IMR-90 (cell line): ENCODE measurements at regions not wholly inside any gene's neighbourhood (a gene's known extent, or its start where the extent isn't known, plus 50 kb on each side); places are given as distances from the start of the nearest gene placed in this dataset.

ENCODE experiments used
- ATAC-seq: fragments of 200-7000 bp; cut with Tn5 transposase; 2 replicates; pipeline ENCODE4 v1.9.1; 2020; ENCODE audit warnings: low read depth, mild to moderate bottlenecking, moderate library complexity
- BruUV-seq: library from RNA; stranded (reverse); fragments of 400-500 nt; replicated peaks from 2 replicates; lab custom pipeline; 2021; lab: Mats Ljungman, UMichigan
- CTCF ChIA-PET: fragments of 300-600 bp; formaldehyde crosslinking; extraction: SDS; loops from one replicate; lab custom pipeline; 2021; ENCODE audit warnings: antibody characterized with exemption; lab: Yijun Ruan, JAX
- POLR2A ChIA-PET: fragments of 300-600 bp; sonication (Branson Sonifier 250); formaldehyde crosslinking; loops from one replicate; lab custom pipeline; 2022; ENCODE audit warnings: antibody characterized with exemption; ENCODE audit not compliant: unreplicated experiment; lab: Charles Lee
- DNase-seq: peaks from one replicate; pipeline ENCODE4 v3.0.0; 2013
- H2AFZ ChIP-seq: replicated peaks from 2 replicates; pipeline ENCODE3; 2013; ENCODE audit warnings: low read length, mild to moderate bottlenecking; ENCODE audit not compliant: poor library complexity
- H2AK5ac ChIP-seq: 2 replicates; pipeline ENCODE4 v1.6.1; 2013; ENCODE audit warnings: low read depth, low read length, inconsistent platforms
- H2AK9ac ChIP-seq: replicated peaks from 2 replicates; pipeline ENCODE3; 2013; ENCODE audit warnings: mild to moderate bottlenecking, low read depth, low read length, moderate library complexity; ENCODE audit not compliant: poor library complexity
- H2BK120ac ChIP-seq: 2 replicates; pipeline ENCODE4 v1.6.1; 2013; ENCODE audit warnings: low read depth, low read length, inconsistent platforms
- H2BK15ac ChIP-seq: 3 replicates; pipeline ENCODE4 v1.6.1; 2013; ENCODE audit warnings: low read depth, low read length, inconsistent platforms
- H2BK20ac ChIP-seq: 2 replicates; pipeline ENCODE4 v1.6.1; 2013; ENCODE audit warnings: low read depth, mild to moderate bottlenecking, inconsistent platforms, low read length, moderate library complexity
- H2BK5ac ChIP-seq: 2 replicates; pipeline ENCODE4 v1.6.1; 2013; ENCODE audit warnings: mild to moderate bottlenecking, low read depth, low read length, inconsistent platforms; ENCODE audit not compliant: poor library complexity, severe bottlenecking
- H3K14ac ChIP-seq: replicated peaks from 2 replicates; pipeline ENCODE4 v1.6.1; 2013; ENCODE audit warnings: low read depth, low read length, inconsistent platforms
- H3K18ac ChIP-seq: 2 replicates; pipeline ENCODE4 v1.6.1; 2013; ENCODE audit warnings: low read depth, low read length, control low read depth
- H3K23ac ChIP-seq: 2 replicates; pipeline ENCODE4 v1.6.1; 2013; ENCODE audit warnings: low read depth, low read length, inconsistent platforms
- H3K27ac ChIP-seq: 2 replicates; pipeline ENCODE4 v1.5.1; 2013; ENCODE audit warnings: mild to moderate bottlenecking, control low read depth, low read length; ENCODE audit not compliant: insufficient read depth
- H3K27me3 ChIP-seq: 2 replicates; pipeline ENCODE4 v1.6.1; 2013; ENCODE audit warnings: low read length; ENCODE audit not compliant: control insufficient read depth, insufficient read depth
- H3K36me3 ChIP-seq: 2 replicates; pipeline ENCODE4 v1.6.1; 2013; ENCODE audit warnings: low read length, mixed read lengths; ENCODE audit not compliant: control insufficient read depth, insufficient read depth
- H3K4ac ChIP-seq: 2 replicates; pipeline ENCODE4 v1.6.1; 2013; ENCODE audit warnings: low read depth, low read length, inconsistent platforms
- H3K4me1 ChIP-seq: 2 replicates; pipeline ENCODE4 v1.6.1; 2013; ENCODE audit warnings: low read length, mixed read lengths; ENCODE audit not compliant: control insufficient read depth, insufficient read depth
- H3K4me2 ChIP-seq: 2 replicates; pipeline ENCODE4 v1.6.1; 2013; ENCODE audit warnings: low read depth, mild to moderate bottlenecking, control low read depth, low read length, moderate library complexity
- H3K4me3 ChIP-seq: 2 replicates; pipeline ENCODE4 v1.5.1; 2013; ENCODE audit warnings: low read depth, mild to moderate bottlenecking, control low read depth, low read length, moderate library complexity; ENCODE audit not compliant: insufficient read depth
- H3K56ac ChIP-seq: 2 replicates; pipeline ENCODE4 v1.6.1; 2013; ENCODE audit warnings: low read length, inconsistent platforms; ENCODE audit not compliant: insufficient read depth; ENCODE audit errors: extremely low read depth
- H3K79me1 ChIP-seq, 2 experiments: 2 replicates each; pipeline ENCODE4 v1.6.1; 2013; ENCODE audit warnings: low read length in 2 of 2, inconsistent platforms in 1 of 2, low read depth in 1 of 2
- H3K9ac ChIP-seq: 2 replicates; pipeline ENCODE4 v1.6.1; 2013; ENCODE audit warnings: low read depth, low read length, control low read depth
- H3K9me1 ChIP-seq: 2 replicates; pipeline ENCODE4 v1.6.1; 2013; ENCODE audit warnings: low read length, inconsistent platforms; ENCODE audit not compliant: insufficient read depth
- H3K9me3 ChIP-seq: 2 replicates; pipeline ENCODE4 v1.6.1; 2013; ENCODE audit warnings: low read length; ENCODE audit not compliant: control insufficient read depth, insufficient read depth
- H4K20me1 ChIP-seq: 2 replicates; pipeline ENCODE4 v1.6.1; 2013; ENCODE audit warnings: low read length, inconsistent platforms; ENCODE audit not compliant: insufficient read depth
- H4K5ac ChIP-seq: 2 replicates; pipeline ENCODE4 v1.6.1; 2013; ENCODE audit warnings: mild to moderate bottlenecking, low read depth, low read length, control low read depth
- H4K8ac ChIP-seq, 2 experiments: 2 replicates each; pipeline ENCODE4 v1.6.1; 2013; ENCODE audit warnings: low read depth in 2 of 2, low read length in 2 of 2, control low read depth in 1 of 2, inconsistent platforms in 1 of 2
- H4K91ac ChIP-seq: 2 replicates; pipeline ENCODE4 v1.6.1; 2013; ENCODE audit warnings: low read depth, low read length, inconsistent platforms; ENCODE audit not compliant: insufficient read depth
- CHD1 ChIP-seq: IDR thresholded peaks from 2 replicates; pipeline ENCODE4 v1.6.1; 2012; ENCODE audit warnings: low read depth, low read length, improper control_type of control experiment
- SMC3 ChIP-seq: fragments of 150-350 bp; IDR thresholded peaks from 2 replicates; pipeline ENCODE4 v1.6.1; 2016; ENCODE audit warnings: low read depth, mild to moderate bottlenecking, antibody characterized with exemption, low read length, moderate library complexity
- WGBS, 2 experiments: methylation state at CpG; one replicate each; pipeline versions ENCODE4 v1.1.5 to v1.1.7; 2013; ENCODE audit warnings: missing lambda C conversion rate in 2 of 2; ENCODE audit not compliant: insufficient read length in 1 of 2; ENCODE audit errors: extremely low coverage in 2 of 2; 5-methylcytosine and 5-hydroxymethylcytosine counted together
- dilution Hi-C: fragments of 300-500 bp; cut with HindIII; formaldehyde crosslinking; loops from one replicate; pipeline ENCODE4 v1.14.3; 2018; ENCODE audit warnings: low sequenced_read_pairs; ENCODE audit not compliant: unreplicated experiment
- in situ Hi-C: fragments of 300-500 bp; cut with MboI; formaldehyde crosslinking; loops from 3 replicates; pipeline ENCODE4 v1.14.3; 2019; ENCODE audit warnings: low sequenced_read_pairs, inconsistent platforms, mixed read lengths
- intact Hi-C: fragments of 100-400 bp; cut with micrococcal nuclease; formaldehyde crosslinking; loops from 2 replicates; pipeline ENCODE4 v1.10.0; 2022

GRCh38 chr2:12192762-12193161 lies 446.3 kb downstream of the LPIN1 start:
- Histone ChIP-seq H3K79me1 (no peaks in the 10 kb centered on the region), H3K9me3 (no peaks in the 10 kb centered on the region; the same call in 1 of the 2 replicates), H4K8ac (no peak overlapping the region), H3K4ac (no peak overlapping the region), H3K4me1 (no peaks in the 10 kb centered on the region), H3K27ac (no peak overlapping the region), H2BK15ac (no peak overlapping the region), H3K4me3 (no peak overlapping the region), H4K20me1 (no peaks in the 10 kb centered on the region), H3K56ac (no peak overlapping the region), H3K23ac (no peak overlapping the region), H3K9ac (no peak overlapping the region), H3K18ac (no peak overlapping the region), H2AK9ac (no peak overlapping the region), H4K5ac (no peak overlapping the region), H3K4me2 (no peak overlapping the region), H3K36me3 (no peaks in the 10 kb centered on the region), H2AFZ (peak overlapping the region; percentile 13), H2BK120ac (no peak overlapping the region), H3K14ac (no peak overlapping the region), H2BK20ac (no peak overlapping the region), H4K91ac (no peak overlapping the region; the same call in 1 of the 2 replicates), H3K9me1 (no peaks in the 10 kb centered on the region), H2BK5ac (no peak overlapping the region), H3K27me3 (no peaks in the 10 kb centered on the region), H2AK5ac (no peak overlapping the region)
- WGBS, 2 experiments = no CpG with 5 or more reads among the region's 5 CpGs
- DNase-seq (no peak), ATAC-seq (no peak)
- in situ Hi-C loops (no loop called here), intact Hi-C loops (no loop called here), dilution Hi-C loops (no loop called here)
- BruUV-seq = no TSS peak
- TF ChIP-seq SMC3 = no peak
- no peak for TF ChIP-seq CHD1
- POLR2A ChIA-PET = no interaction called here
- CTCF ChIA-PET = no interaction called here
